ENCODE measurements at regions not wholly inside any gene's neighbourhood (a gene's known extent, or its start where the extent isn't known, plus 50 kb on each side); places are given as distances from the start of the nearest gene placed in this dataset.

GRCh38 chr1:201752333-201752732 is 76.6 kb upstream of the IPO9 start:
- no peak for DNase-seq

- no peak for DNase-seq
These were observed 75.5 kb upstream of the IPO9 start for GRCh38 chr1:201753492-201753891.

GRCh38 chr1:201754353-201754752 is 74.6 kb upstream of the IPO9 start:
- DNase-seq, result no peak

GRCh38 chr1:201755200-201755599 is 73.8 kb upstream of the IPO9 start:
- DNase-seq, result no peak

GRCh38 chr1:201756406-201756805 is 72.6 kb upstream of the IPO9 start:
- no peak for DNase-seq

GRCh38 chr1:201758499-201759050 is 70.4 kb upstream of the IPO9 start:
- DNase-seq, result no peak

GRCh38 chr1:201759194-201759815 is 69.7 kb upstream of the IPO9 start:
- DNase-seq, result no peak

- DNase-seq, result no peak
These were observed 68.4 kb upstream of the IPO9 start for GRCh38 chr1:201760516-201760915.

GRCh38 chr1:201761178-201761577 is 67.8 kb upstream of the IPO9 start:
- DNase-seq, result no peak

- no peak for DNase-seq
These were observed 67.1 kb upstream of the IPO9 start for GRCh38 chr1:201761871-201762270.

- no peak for DNase-seq
These were observed 66.6 kb upstream of the IPO9 start for GRCh38 chr1:201762381-201762780.

- DNase-seq, result no peak
These were observed 65.4 kb upstream of the IPO9 start for GRCh38 chr1:201763455-201764140.

GRCh38 chr1:201764166-201764565 is 64.8 kb upstream of the IPO9 start:
- no peak for DNase-seq

GRCh38 chr1:201764579-201764978 is 64.4 kb upstream of the IPO9 start:
- DNase-seq, result no peak

- no peak for DNase-seq
These were observed 62.7 kb upstream of the IPO9 start for GRCh38 chr1:201766131-201766866.

- no peak for DNase-seq
These were observed 61.6 kb upstream of the IPO9 start for GRCh38 chr1:201767339-201767738.

- no peak for DNase-seq
These were observed 59.9 kb upstream of the IPO9 start for GRCh38 chr1:201769072-201769471.

- DNase-seq, result peak; percentile 61
These were observed 59.0 kb upstream of the IPO9 start for GRCh38 chr1:201769966-201770365.

GRCh38 chr1:201771466-201771865 is 57.5 kb upstream of the IPO9 start:
- DNase-seq, result no peak

- DNase-seq, result no peak
These were observed 56.8 kb upstream of the IPO9 start for GRCh38 chr1:201772178-201772577.

- DNase-seq, result no peak
These were observed 55.2 kb upstream of the IPO9 start for GRCh38 chr1:201773764-201774163.

- no peak for DNase-seq
These were observed 54.6 kb upstream of the IPO9 start for GRCh38 chr1:201774224-201774982.

- DNase-seq, result no peak
These were observed 54.0 kb upstream of the IPO9 start for GRCh38 chr1:201774983-201775344.
